Lung (tissue), 11 donors: ENCODE measurements at regions not wholly inside any gene's neighbourhood (a gene's known extent, or its start where the extent isn't known, plus 50 kb on each side); places are given as distances from the start of the nearest gene placed in this dataset.

ENCODE experiments used
- ATAC-seq: fragments of 200-7000 bp; cut with Tn5 transposase; one replicate; pipeline ENCODE4 v1.9.1; 2020; ENCODE audit warnings: moderate number of reproducible peaks; ENCODE audit not compliant: insufficient read depth, low FRiP score
- DNase-seq, 3 donors: peaks; one replicate each; pipeline ENCODE4 v3.0.0-alpha.2; 2013 to 2017
- H3K27ac ChIP-seq, 2 donors: one replicate each; pipeline ENCODE4 v1.5.1; 2013; ENCODE audit warnings: mild to moderate bottlenecking in 2 of 2, moderate library complexity in 2 of 2, control low read depth in 1 of 2, inconsistent platforms in 1 of 2, low read depth in 1 of 2, low read length in 1 of 2
- H3K27me3 ChIP-seq, 3 donors: one replicate each; pipeline ENCODE4 v1.5.1; 2013; ENCODE audit warnings: low read length in 2 of 3; ENCODE audit not compliant: control insufficient read depth in 3 of 3, insufficient read depth in 3 of 3
- H3K36me3 ChIP-seq, 4 donors: one replicate each; pipeline ENCODE4 v1.5.1; 2013; ENCODE audit warnings: low read length in 4 of 4, mild to moderate bottlenecking in 1 of 4, moderate library complexity in 1 of 4; ENCODE audit not compliant: control insufficient read depth in 4 of 4, insufficient read depth in 4 of 4
- H3K4me1 ChIP-seq, 5 donors: one replicate each; pipeline ENCODE4 v1.5.1; 2013; ENCODE audit warnings: low read length in 5 of 5, mild to moderate bottlenecking in 2 of 5, moderate library complexity in 1 of 5; ENCODE audit not compliant: control insufficient read depth in 5 of 5, insufficient read depth in 5 of 5
- H3K4me3 ChIP-seq: one replicate; pipeline ENCODE4 v1.5.1; 2013; ENCODE audit warnings: mild to moderate bottlenecking, control low read depth, moderate library complexity
- H3K9ac ChIP-seq, 2 donors: one replicate each; pipeline ENCODE4 v1.5.1; 2013; ENCODE audit warnings: low read length in 2 of 2, control low read depth in 1 of 2; ENCODE audit not compliant: insufficient read depth in 1 of 2
- H3K9me3 ChIP-seq, 4 donors: one replicate each; pipeline ENCODE4 v1.5.1; 2013; ENCODE audit warnings: low read length in 3 of 4, mild to moderate bottlenecking in 1 of 4, moderate library complexity in 1 of 4; ENCODE audit not compliant: control insufficient read depth in 4 of 4, insufficient read depth in 3 of 4
- WGBS, 2 donors: extraction: QIAGEN DNeasy Blood & Tissue Kit; methylation state at CpG; one replicate each; pipeline ENCODE4 v1.1.7; 2013; 5-methylcytosine and 5-hydroxymethylcytosine counted together
- TF ChIP-seq, protein P1 (sequence below): IDR thresholded peaks from 2 replicates; pipeline ENCODE4 v1.5.1; 2012; ENCODE audit warnings: mild to moderate bottlenecking; ENCODE audit errors: control extremely low read depth, extremely low read depth
- donor health status: control.
- donor health status: control.
- donor health status: Bipolar disorder and iron deficiency.
- donor health status: healthy.
- donor health status: DM: yes; HTN: yes; CAD: no.

DNA sequence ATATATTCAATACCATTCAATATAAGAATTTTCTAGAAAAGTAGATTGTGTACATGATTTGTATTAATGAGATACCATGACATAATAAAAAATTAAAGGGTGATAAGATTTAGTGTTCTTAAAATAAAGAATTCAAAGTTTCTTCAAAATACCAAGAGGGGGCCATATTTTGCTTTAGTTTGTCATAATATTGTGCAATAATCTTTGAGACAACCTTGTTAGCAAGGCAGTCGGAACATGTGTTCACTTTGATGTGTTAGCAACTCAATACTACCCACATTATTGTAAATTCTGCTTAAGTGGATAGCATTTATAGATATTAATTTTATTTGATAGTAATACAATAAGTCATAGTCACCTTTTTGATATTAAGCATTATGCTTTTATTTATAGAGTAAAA, 241.3 kb upstream of the PDGFD start:
- no peak overlapping the region for H3K9ac ChIP-seq
- WGBS, 2 donors, result 91 to 96% methylated on average over 1 of the region's 1 CpG
- H3K4me3 ChIP-seq, result no peak overlapping the region
- TF ChIP-seq, protein P1, sequence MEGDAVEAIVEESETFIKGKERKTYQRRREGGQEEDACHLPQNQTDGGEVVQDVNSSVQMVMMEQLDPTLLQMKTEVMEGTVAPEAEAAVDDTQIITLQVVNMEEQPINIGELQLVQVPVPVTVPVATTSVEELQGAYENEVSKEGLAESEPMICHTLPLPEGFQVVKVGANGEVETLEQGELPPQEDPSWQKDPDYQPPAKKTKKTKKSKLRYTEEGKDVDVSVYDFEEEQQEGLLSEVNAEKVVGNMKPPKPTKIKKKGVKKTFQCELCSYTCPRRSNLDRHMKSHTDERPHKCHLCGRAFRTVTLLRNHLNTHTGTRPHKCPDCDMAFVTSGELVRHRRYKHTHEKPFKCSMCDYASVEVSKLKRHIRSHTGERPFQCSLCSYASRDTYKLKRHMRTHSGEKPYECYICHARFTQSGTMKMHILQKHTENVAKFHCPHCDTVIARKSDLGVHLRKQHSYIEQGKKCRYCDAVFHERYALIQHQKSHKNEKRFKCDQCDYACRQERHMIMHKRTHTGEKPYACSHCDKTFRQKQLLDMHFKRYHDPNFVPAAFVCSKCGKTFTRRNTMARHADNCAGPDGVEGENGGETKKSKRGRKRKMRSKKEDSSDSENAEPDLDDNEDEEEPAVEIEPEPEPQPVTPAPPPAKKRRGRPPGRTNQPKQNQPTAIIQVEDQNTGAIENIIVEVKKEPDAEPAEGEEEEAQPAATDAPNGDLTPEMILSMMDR, result no peak
- H3K9me3 ChIP-seq, result no peaks in the 10 kb centered on the region
- no peaks in the 10 kb centered on the region for H3K36me3 ChIP-seq
- no peak overlapping the region for H3K27ac ChIP-seq
- ATAC-seq (no peak), DNase-seq (no peak)
- H3K27me3 ChIP-seq, result no peaks in the 10 kb centered on the region
- H3K4me1 ChIP-seq, result no peaks in the 10 kb centered on the region

DNA sequence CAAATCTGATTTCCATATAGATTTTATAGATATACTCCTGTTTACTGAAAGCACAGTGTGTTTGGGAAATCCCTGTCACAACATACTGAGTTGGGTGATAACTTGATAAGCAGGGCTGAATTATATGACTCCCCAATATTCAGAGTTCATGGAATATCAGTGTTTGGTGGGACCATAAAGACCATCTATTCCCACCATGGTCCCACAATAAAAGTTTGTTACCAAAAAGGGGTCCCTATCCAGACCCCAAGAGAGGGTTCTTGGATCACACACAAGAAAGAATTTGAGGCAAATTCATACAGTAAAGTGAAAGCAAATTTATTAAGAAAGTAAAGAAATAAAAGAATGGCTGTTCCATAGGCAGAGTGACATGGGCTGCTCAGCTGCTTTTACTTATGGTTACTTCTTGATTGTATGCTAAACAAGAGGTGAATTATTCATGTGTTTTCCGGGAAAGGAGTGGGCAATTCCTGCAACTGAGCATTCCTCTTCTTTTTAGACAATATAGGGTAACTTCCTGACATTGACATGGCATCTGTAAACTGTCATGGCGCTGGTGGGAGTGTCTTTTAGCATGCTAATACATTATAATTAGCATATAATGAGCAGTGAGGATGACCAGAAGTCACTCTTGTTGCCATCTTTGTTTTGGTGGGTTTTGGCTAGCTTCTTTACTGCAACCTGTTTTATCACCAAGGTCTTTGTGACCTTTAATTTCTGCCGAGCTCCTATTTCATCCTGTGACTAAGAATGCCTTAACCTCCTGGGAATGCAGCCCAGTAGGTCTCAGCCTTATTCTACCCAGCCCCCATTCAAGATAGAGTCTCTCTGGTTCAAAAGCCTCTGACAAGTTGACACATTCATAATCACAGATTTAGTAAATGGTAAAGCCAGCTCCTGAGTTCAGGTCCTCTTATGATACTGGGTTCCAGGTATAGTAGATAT, 240.6 kb upstream of the PDGFD start:
- Histone ChIP-seq H3K9me3 (no peaks in the 10 kb centered on the region), H3K4me3 (no peak overlapping the region), H3K36me3 (no peaks in the 10 kb centered on the region), H3K27ac (peak overlapping the region in 1 of 2 donors; percentile 12), H3K27me3 (no peaks in the 10 kb centered on the region), H3K4me1 (no peaks in the 10 kb centered on the region), H3K9ac (no peak overlapping the region)
- 79 to 83% methylated on average over 3 of the region's 3 CpGs for WGBS, 2 donors
- TF ChIP-seq, protein P1, result no peak
- ATAC-seq (no peak), DNase-seq (no peak)

DNA sequence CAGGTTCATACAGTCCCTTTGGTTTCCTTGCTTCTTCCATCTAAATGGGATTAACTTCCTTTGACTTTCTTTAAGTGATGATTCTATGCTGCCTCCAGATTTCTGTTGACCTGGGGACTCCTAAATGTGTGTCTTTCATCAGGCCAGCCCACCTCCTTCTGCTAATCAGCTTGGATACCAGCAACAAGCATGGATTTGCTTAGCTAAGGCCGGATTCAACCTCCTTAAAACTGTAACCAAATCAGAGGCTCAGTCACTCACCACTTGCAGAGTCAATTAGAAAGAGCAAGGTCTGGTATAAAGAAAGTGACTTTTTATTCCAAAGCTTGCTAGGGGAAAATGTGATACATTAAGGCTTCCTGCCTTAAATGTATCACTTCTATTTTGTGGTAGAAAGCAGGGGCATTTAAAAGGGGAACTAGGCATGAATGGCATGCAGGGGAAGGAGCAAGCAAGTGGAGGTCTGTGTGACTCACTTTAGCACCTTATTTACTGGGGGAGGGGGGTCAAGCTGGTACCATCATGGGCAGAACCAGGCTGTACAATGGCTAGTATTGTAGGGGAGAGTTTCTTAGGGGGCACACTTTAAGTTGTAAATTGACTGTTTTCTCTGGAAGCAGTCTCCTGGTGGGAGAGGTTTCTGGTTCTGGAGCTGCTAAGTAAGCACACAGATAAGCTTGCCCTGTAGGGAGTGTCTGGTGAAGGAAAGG, 239.0 kb upstream of the PDGFD start:
- H3K9me3 ChIP-seq, result no peaks in the 10 kb centered on the region
- H3K27me3 ChIP-seq, result no peaks in the 10 kb centered on the region
- H3K4me1 ChIP-seq, result no peaks in the 10 kb centered on the region
- no peak overlapping the region for H3K4me3 ChIP-seq
- WGBS, 2 donors, result 81 to 90% methylated on average over 1 of the region's 1 CpG
- H3K36me3 ChIP-seq, result no peaks in the 10 kb centered on the region
- TF ChIP-seq, protein P1, result no peak
- DNase-seq (no peak), ATAC-seq (no peak)
- no peak overlapping the region for H3K27ac ChIP-seq
- H3K9ac ChIP-seq, result no peak overlapping the region
